Activated CD4-positive, alpha-beta T cell treated with anti-CD3 and anti-CD28 coated beads for 36 hours (primary cell): ENCODE measurements at regions not wholly inside any gene's neighbourhood (a gene's known extent, or its start where the extent isn't known, plus 50 kb on each side); places are given as distances from the start of the nearest gene placed in this dataset.
"Not testable (repeated sequence)": the region's sequence is repeated elsewhere in the genome, so short reads cannot be mapped to it uniquely, and the experiment has no call there.

Source experiments
- ATAC-seq: fragments of 200-7000 bp; cut with Tn5 transposase; one replicate; pipeline ENCODE4 v1.10.0; 2021; ENCODE audit warnings: mild to moderate bottlenecking, moderate library complexity
- CTCF ChIA-PET: fragments of 350-600 bp; sonication (Branson Sonifier 250); formaldehyde crosslinking; loops from one replicate; lab custom pipeline; 2021; ENCODE audit warnings: antibody characterized with exemption; lab: Charles Lee
- POLR2A ChIA-PET: fragments of 350-600 bp; sonication (Branson Sonifier 250); formaldehyde crosslinking; loops from one replicate; lab custom pipeline; 2021; ENCODE audit warnings: antibody characterized with exemption, inconsistent platforms; lab: Charles Lee
- DNase-seq: peaks from one replicate; pipeline ENCODE4 v3.0.0-alpha.2; 2020
- H3K27ac Mint-ChIP-seq: one replicate; pipeline ENCODE4 v1.8.0; 2021; ENCODE audit warnings: mixed read lengths
- H3K27me3 Mint-ChIP-seq: one replicate; pipeline ENCODE4 v1.8.0; 2021; ENCODE audit warnings: mixed read lengths
- H3K36me3 Mint-ChIP-seq: one replicate; pipeline ENCODE4 v1.8.0; 2021; ENCODE audit warnings: low read depth, mixed read lengths
- H3K4me1 Mint-ChIP-seq: one replicate; pipeline ENCODE4 v1.8.0; 2021; ENCODE audit warnings: mixed read lengths
- H3K4me3 Mint-ChIP-seq: one replicate; pipeline ENCODE4 v1.8.0; 2021; ENCODE audit warnings: mild to moderate bottlenecking, moderate library complexity, mixed read lengths
- H3K9me3 Mint-ChIP-seq: one replicate; pipeline ENCODE4 v1.8.0; 2021; ENCODE audit warnings: low read depth, mixed read lengths
- intact Hi-C, 2 experiments: fragments of 100-400 bp; cut with DNase I in 1 of 2; cut with micrococcal nuclease in 1 of 2; formaldehyde crosslinking; loops; one replicate each; pipeline versions ENCODE4 v1.14.2 to v1.15.1; 2022 to 2024; cut with DNase I, micrococcal nuclease

DNA sequence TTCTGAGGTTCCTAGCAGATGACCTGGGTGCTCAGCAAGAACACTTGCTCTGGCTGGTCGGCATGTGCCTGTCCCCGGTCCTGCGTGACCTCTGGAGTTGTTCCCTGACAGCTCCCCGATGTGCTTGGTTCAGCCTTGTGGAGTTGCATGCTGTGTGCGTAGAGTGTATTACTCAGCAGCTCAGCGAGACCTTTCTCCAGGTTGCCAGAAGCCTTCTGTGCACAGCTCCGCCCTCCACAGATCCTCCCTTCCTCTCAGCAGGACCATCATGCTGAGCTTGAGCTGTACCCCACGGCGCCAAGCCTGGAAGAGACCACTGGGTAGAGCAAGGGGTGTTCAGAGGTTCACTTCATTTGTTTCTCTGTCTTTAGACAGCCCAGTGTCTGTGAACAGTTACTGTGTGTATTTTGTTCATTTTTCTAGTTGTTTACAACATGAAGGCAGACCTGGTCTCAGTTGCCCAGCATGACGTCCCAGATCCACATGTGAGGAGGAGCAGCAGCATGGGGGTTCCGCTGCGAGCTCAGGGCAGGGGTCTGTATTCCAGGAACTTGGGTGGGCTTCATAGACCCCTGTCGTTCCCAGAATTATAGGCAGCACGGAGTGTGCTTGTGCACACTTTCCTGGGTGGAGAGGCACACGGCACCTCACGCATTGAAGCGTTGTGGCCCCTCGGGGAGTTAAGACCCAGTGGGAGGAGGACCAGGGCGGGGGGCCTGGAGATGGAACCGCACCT, 148.6 kb downstream of the IGLL1 start:
- intact Hi-C loops = loop anchor here in 1 of 2 experiments (10.0 kb wide), 1 partner anchor 103 kb away; no protein-coding TSS in a partner anchor
- no peaks in the 10 kb centered on the region for H3K27me3 Mint-ChIP-seq
- no peak for DNase-seq
- no peak for ATAC-seq
- no peak overlapping the region for H3K27ac Mint-ChIP-seq
- peaks cover 10% of the 10 kb centered on the region for H3K4me1 Mint-ChIP-seq
- ChIA-PET POLR2A (no interaction called here), CTCF (interaction anchor here (0.7 kb wide), 1 partner anchor 33 kb away, joined by 3 read pairs; no protein-coding TSS in a partner anchor)
- no peak overlapping the region for H3K4me3 Mint-ChIP-seq
- H3K36me3 Mint-ChIP-seq = peaks cover 11% of the 10 kb centered on the region
- H3K9me3 Mint-ChIP-seq = peaks cover 14% of the 10 kb centered on the region

DNA sequence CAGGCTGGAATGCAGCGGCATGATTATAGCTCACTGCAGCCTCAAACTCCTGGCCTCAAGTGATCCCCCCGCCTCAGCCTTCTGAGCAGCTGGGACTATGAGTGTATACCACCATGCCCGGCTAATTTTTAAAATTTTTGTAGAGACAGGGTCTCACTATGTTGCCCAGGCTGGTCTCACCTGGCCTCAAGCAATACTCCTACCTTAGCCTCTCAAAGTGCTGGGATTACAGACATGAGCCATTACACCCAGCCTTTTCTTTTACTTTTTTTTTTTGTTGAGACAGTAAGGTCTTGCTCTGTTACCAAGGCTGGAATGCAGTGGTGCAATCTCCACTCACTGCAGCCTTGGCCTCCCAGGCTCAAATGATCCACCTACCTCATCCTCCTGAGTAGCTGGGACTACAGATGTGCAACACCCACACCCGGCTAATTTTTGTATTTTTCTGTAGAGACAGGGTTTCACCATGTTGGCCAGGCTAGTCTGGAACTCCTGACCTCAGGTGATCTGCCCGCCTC, 155.5 kb downstream of the IGLL1 start:
- H3K27ac Mint-ChIP-seq, H3K4me1 Mint-ChIP-seq: not testable (repeated sequence)

DNA sequence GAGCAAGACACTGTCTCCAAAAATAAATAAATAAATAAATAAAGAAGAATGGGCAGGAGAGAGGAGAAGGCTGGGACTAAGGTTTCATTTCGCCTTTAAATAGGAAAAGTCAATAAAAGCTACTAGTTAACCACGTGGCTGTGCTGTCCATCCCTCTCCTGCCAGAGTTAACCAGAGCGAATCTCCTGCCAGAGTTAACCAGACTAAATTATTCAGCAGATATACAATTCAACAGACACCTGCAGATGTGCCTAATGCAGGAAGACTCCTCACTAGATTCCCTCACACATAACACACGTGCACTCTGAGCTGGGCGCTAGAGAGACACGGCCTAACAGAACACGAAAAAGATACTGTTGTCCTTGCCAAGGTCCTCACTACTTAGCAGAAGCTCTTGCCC, 156.1 kb downstream of the IGLL1 start:
- peaks cover 2% of the 10 kb centered on the region for H3K4me1 Mint-ChIP-seq
- peaks cover 6% of the 10 kb centered on the region for H3K9me3 Mint-ChIP-seq
- POLR2A ChIA-PET = no interaction called here
- H3K27ac Mint-ChIP-seq = no peak overlapping the region
- intact Hi-C loops = no loop called here
- no peaks in the 10 kb centered on the region for H3K27me3 Mint-ChIP-seq
- CTCF ChIA-PET = interaction anchor here (0.7 kb wide), 1 partner anchor 207 kb away, joined by 3 read pairs; no protein-coding TSS in a partner anchor
- ATAC-seq (no peak), DNase-seq (no peak)
- H3K4me3 Mint-ChIP-seq = no peak overlapping the region
- peaks cover 2% of the 10 kb centered on the region for H3K36me3 Mint-ChIP-seq

More for the DNA sequence above, 155.5 kb downstream of the IGLL1 start:
- H3K9me3 Mint-ChIP-seq, POLR2A ChIA-PET, DNase-seq, H3K36me3 Mint-ChIP-seq, H3K27me3 Mint-ChIP-seq, ATAC-seq, intact Hi-C loops, H3K4me3 Mint-ChIP-seq: not testable (repeated sequence)
- CTCF ChIA-PET = interaction anchor here (1.0 kb wide), 1 partner anchor 247 kb away, joined by 3 read pairs; no protein-coding TSS in a partner anchor

DNA sequence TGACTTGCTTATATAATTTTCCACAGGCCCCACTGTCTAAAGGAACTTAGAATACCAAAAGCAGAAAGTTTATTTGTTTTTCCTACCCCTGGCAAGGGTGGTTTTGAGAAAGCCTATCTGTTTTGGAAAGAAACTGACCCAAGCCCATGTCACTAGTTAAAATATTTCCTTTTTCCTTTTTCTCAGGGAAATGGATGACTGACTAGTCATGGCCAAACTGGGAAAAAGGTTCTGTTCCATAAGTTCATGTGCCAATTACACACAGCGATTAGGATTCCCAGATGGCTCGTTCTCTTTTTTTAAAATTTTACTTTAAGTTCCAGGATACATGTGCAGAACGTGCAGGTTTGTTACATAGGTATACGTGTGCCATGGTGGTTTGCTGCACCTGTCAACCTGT, 157.8 kb downstream of the IGLL1 start:
- CTCF ChIA-PET, H3K4me3 Mint-ChIP-seq, H3K4me1 Mint-ChIP-seq, POLR2A ChIA-PET, ATAC-seq, intact Hi-C loops, H3K9me3 Mint-ChIP-seq, H3K27me3 Mint-ChIP-seq, H3K27ac Mint-ChIP-seq, DNase-seq, H3K36me3 Mint-ChIP-seq: not testable (repeated sequence)

DNA sequence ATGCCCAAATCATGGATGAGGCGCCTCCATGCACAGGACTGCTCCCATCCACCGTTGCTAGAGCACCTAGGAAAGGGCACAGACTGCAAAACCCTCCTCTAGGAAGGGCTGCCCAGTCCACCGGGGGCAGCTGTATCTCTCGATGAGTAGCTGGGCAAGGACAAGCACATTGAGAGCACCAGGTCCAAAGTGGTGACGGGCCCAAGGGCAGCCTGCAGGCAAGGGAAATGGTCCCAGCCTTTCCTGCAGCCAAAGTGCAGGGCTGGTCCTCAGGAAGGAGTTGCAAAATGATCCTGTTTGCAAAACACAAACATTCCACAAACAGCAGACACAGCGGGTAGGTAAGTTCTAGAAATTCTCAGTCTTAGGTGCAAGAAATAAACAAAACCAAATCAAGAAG, 158.8 kb downstream of the IGLL1 start:
- H3K36me3 Mint-ChIP-seq, ATAC-seq, H3K9me3 Mint-ChIP-seq, H3K27ac Mint-ChIP-seq, CTCF ChIA-PET, H3K4me3 Mint-ChIP-seq, POLR2A ChIA-PET, DNase-seq, H3K27me3 Mint-ChIP-seq, intact Hi-C loops, H3K4me1 Mint-ChIP-seq: not testable (repeated sequence)

DNA sequence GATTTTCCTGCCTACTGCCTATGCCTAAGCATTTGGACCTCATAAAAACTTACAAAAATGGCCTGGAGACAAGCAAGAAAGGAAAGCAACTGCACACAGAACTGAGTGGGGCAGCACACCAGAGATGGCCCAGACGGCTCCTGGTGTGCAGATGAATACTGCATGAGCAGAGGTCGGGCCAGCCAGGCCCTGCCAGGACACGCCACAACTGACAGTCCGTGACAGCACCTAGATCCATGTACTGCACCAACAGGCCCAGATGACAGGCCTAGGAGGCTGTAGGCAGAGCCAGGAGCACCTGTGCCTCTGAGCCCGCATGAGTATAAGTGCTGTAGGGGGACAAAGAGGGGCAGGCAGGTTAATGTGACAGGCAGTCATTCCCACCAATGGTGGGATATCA, 160.2 kb downstream of the IGLL1 start:
- H3K27me3 Mint-ChIP-seq = no peaks in the 10 kb centered on the region
- intact Hi-C loops = no loop called here
- ChIA-PET POLR2A (no interaction called here), CTCF (no interaction called here)
- DNase-seq = no peak
- no peak overlapping the region for H3K4me3 Mint-ChIP-seq
- no peaks in the 10 kb centered on the region for H3K4me1 Mint-ChIP-seq
- no peak for ATAC-seq
- no peaks in the 10 kb centered on the region for H3K36me3 Mint-ChIP-seq
- H3K27ac Mint-ChIP-seq = no peak overlapping the region
- H3K9me3 Mint-ChIP-seq = no peaks in the 10 kb centered on the region

DNA sequence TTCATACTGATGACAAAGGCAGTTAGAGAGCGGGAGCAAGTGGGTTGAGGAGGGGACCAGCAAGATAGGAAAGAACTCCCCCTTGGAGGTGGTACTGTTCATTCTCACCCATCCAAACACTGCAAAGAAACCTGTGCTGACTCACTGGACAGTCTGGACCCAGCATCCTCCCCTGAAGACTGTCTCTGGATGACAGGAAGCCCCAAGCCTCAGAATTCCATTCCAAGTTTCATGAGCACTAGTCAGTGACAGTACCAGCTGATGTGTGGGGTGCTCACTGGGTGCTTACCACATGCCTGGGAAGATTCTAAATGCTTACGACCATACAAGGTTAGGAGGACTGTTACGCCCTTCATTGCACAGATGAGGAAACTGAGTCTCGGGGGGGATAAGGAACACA, 160.9 kb downstream of the IGLL1 start:
- DNase-seq (no peak), ATAC-seq (no peak)
- Mint-ChIP-seq H3K4me1 (no peaks in the 10 kb centered on the region), H3K27me3 (no peaks in the 10 kb centered on the region), H3K36me3 (no peaks in the 10 kb centered on the region), H3K9me3 (no peaks in the 10 kb centered on the region), H3K27ac (no peak overlapping the region), H3K4me3 (no peak overlapping the region)
- CTCF ChIA-PET = no interaction called here
- intact Hi-C loops = no loop called here
- POLR2A ChIA-PET = no interaction called here

DNA sequence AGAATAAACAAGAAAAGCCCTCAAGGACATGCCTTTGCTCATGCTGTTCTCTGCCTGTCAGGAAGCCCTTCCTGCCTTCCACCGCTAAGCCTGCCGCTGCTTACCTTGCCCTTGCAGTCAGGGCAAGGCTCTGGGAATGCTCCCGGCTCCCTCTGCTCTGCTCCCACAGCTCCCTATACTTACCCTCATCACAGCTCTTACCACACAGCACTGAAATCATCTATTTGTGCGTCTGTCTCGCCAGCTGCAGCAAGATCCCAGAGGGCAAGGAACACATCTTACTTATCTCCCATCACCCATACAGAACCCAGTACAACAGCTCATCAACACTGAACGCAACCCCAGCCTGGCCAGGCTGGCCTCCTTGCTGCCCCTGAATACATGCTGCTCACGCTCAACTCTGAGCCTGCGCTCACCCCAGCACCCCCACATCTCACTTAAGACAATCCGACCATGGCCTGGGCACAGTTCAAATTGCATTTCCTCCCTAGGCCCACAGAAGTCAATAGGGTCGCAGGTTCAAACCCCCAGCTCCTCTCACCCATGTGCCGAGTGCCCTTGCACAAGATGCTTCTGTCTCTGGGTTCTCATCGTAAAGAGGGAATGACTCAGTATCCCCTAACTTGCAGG, 161.8 kb downstream of the IGLL1 start:
- Mint-ChIP-seq H3K27me3 (no peaks in the 10 kb centered on the region), H3K36me3 (no peaks in the 10 kb centered on the region), H3K4me3 (no peak overlapping the region), H3K9me3 (no peaks in the 10 kb centered on the region), H3K4me1 (no peaks in the 10 kb centered on the region), H3K27ac (no peak overlapping the region)
- intact Hi-C loops = no loop called here
- ATAC-seq (no peak), DNase-seq (no peak)
- ChIA-PET POLR2A (no interaction called here), CTCF (interaction anchor here (0.6 kb wide), 1 partner anchor 44 kb away, joined by 3 read pairs; no protein-coding TSS in a partner anchor)

DNA sequence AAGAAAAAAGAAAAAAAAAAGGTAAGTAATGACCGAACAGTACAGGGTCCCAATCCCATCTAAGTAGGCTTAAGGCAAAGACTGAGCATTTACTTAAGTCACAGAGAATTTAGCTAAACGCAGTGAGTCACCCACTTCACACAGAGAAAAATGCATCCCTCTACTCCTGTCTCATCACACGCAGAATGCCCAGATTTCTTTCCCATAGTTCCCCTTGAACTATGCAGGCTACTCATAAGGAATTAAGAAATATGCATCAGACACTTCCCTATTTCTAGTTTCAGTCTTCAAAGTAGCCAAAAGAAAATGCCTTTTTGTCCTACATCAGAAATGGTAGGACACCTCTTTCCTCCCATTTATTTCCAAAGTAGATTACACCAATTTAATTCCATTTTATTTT, 162.8 kb downstream of the IGLL1 start:
- CTCF ChIA-PET, H3K27ac Mint-ChIP-seq, H3K27me3 Mint-ChIP-seq, H3K4me1 Mint-ChIP-seq, ATAC-seq, intact Hi-C loops, DNase-seq, POLR2A ChIA-PET, H3K36me3 Mint-ChIP-seq, H3K4me3 Mint-ChIP-seq, H3K9me3 Mint-ChIP-seq: not testable (repeated sequence)

DNA sequence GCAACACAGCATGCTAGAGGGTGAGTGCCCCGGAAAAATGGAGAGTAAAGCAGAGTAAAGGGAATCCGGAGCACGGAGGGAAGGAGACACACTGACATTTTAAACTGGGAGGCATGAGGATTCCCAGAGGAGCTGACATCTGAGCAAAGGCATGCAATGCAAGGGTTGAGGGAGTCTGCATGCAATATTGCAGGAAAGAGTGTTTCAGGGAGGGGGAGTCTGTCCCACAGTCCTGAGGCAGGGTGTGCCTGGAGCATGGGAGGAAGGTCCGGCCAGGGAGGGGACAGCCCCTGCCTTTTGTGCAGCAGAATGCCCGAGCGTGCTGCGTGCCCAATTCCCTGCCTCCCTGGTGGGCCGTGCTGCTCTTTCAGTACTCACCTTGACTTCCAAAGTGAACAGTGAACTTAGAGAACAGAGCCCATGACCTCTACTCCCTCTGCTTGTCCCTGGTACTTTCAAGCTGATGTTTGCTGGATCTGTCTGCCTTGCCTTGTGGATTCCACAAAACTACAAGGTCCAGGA, 163.9 kb downstream of the IGLL1 start:
- H3K27ac Mint-ChIP-seq, POLR2A ChIA-PET, ATAC-seq, DNase-seq, H3K27me3 Mint-ChIP-seq, H3K9me3 Mint-ChIP-seq, H3K4me3 Mint-ChIP-seq, H3K36me3 Mint-ChIP-seq, intact Hi-C loops, CTCF ChIA-PET: not testable (repeated sequence)
- peaks cover 11% of the 10 kb centered on the region for H3K4me1 Mint-ChIP-seq

DNA sequence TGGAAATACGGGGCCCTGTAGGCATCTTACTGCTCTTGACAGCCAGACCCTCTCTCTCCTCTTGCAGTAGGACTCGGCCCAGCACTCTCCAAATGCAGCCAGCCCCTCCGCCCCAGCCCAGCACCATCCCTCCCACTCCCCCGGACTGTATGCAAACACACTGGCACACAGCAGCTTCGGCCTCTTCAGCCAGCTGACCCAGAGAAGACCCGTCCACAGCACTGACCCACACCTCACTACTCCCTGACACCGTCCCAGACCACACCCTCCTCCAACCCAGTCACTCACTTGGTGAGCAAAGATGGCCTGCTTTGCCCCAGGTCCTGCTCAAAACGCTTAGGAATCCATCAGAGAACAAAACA, 164.6 kb downstream of the IGLL1 start:
- DNase-seq = no peak
- no peak overlapping the region for H3K4me3 Mint-ChIP-seq
- H3K4me1 Mint-ChIP-seq = peaks cover 12% of the 10 kb centered on the region
- ChIA-PET CTCF (no interaction called here), POLR2A (no interaction called here)
- no peak for ATAC-seq
- no peaks in the 10 kb centered on the region for H3K36me3 Mint-ChIP-seq
- H3K27me3 Mint-ChIP-seq = no peaks in the 10 kb centered on the region
- H3K27ac Mint-ChIP-seq = no peak overlapping the region
- intact Hi-C loops = no loop called here
- no peaks in the 10 kb centered on the region for H3K9me3 Mint-ChIP-seq
